ENCODE measurements at regions not wholly inside any gene's neighbourhood (a gene's known extent, or its start where the extent isn't known, plus 50 kb on each side); places are given as distances from the start of the nearest gene placed in this dataset.

DNA sequence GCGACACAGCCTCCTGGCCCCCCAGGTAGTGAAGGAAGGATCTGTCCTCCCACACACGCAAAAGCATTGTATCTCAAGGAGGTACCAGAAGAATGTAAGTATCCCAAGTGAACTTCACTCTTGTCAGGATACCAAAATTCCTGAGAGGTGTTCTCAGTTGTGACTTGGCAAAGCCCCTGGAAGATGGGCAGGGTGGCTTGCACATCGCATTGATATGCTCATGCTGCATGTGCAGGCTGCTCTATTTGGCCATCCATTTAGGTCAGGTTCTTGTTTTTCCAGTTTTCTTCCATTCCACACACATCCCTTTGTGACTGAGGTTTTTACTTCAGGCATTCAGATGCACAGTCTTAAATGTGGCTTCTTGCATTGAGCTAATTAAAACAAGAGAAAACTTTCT is 382.8 kb downstream of the FOXO1 start:
- peaks cover 4% of the 10 kb centered on the region for H3K27me3 Mint-ChIP-seq (ENCODE audit: low read depth, unreplicated experiment)
- TF ChIP-seq EZH2 (IDR thresholded peaks at IDR 0.05; ENCODE audit: insufficient read depth, low read length), result no peak
- DNase-seq (ENCODE audit: low read depth), result no peak
- H3K4me3 ChIP-seq (ENCODE audit: insufficient read depth, low read depth, low read length), result no peak overlapping the region
- no peaks in the 10 kb centered on the region for H3K27me3 ChIP-seq (ENCODE audit: insufficient read depth, low read length)
- H4K20me1 ChIP-seq (ENCODE audit: insufficient read depth, low read length), result no peaks in the 10 kb centered on the region
- no peaks in the 10 kb centered on the region for H3K36me3 ChIP-seq (ENCODE audit: insufficient read depth, low read length)
- no peaks in the 10 kb centered on the region for H3K4me1 Mint-ChIP-seq (ENCODE audit: low read depth, unreplicated experiment)
- H3K9me3 Mint-ChIP-seq (ENCODE audit: unreplicated experiment), result peaks cover 4% of the 10 kb centered on the region
- no peaks in the 10 kb centered on the region for H3K9me3 ChIP-seq (ENCODE audit: insufficient read depth, low read depth, low read length)
- H3K27ac Mint-ChIP-seq (ENCODE audit: unreplicated experiment), result no peak overlapping the region
- no peak overlapping the region for H2AFZ ChIP-seq (ENCODE audit: low read depth, low read length)
- H3K79me2 ChIP-seq (ENCODE audit: insufficient read depth, low read length), result no peaks in the 10 kb centered on the region
- H3K9ac ChIP-seq (ENCODE audit: low read length), result no peak overlapping the region
- H3K36me3 Mint-ChIP-seq (ENCODE audit: low read depth, unreplicated experiment), result no peaks in the 10 kb centered on the region
- no peak overlapping the region for H3K4me2 ChIP-seq (ENCODE audit: low read length)
- H3K4me3 Mint-ChIP-seq (ENCODE audit: unreplicated experiment), result no peak overlapping the region
- H3K4me1 ChIP-seq (ENCODE audit: insufficient read depth, low read length), result no peaks in the 10 kb centered on the region
- FAIRE-seq, result no peak
- no peak overlapping the region for H3K27ac ChIP-seq (ENCODE audit: low read depth, low read length)

DNA sequence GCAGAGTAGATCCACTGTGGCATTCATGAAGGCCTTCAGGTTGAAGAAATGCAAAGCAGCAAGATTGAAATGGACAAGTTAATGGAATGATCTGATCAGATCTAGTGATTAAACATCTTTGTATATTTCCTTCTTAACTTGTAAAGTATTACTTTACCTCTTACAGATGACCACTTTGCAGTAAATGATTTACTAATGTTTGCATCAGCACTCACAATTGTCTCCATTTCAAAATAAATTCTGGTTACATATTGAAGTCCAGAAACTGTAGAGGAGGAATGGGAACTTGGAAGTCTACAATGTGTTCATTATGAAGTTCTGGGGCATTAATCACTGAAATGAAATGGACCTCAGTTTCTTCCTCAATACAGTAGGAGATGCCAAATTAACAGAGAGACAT is 380.8 kb downstream of the FOXO1 start:
- H3K4me1 Mint-ChIP-seq (ENCODE audit: low read depth, unreplicated experiment), result no peaks in the 10 kb centered on the region
- H3K4me2 ChIP-seq (ENCODE audit: low read length), result no peak overlapping the region
- H2AFZ ChIP-seq (ENCODE audit: low read depth, low read length), result no peak overlapping the region
- peaks cover 4% of the 10 kb centered on the region for H3K9me3 Mint-ChIP-seq (ENCODE audit: unreplicated experiment)
- H3K36me3 ChIP-seq (ENCODE audit: insufficient read depth, low read length), result no peaks in the 10 kb centered on the region
- H3K4me1 ChIP-seq (ENCODE audit: insufficient read depth, low read length), result no peaks in the 10 kb centered on the region
- H3K4me3 Mint-ChIP-seq (ENCODE audit: unreplicated experiment), result no peak overlapping the region
- no peak overlapping the region for H3K9ac ChIP-seq (ENCODE audit: low read length)
- no peak overlapping the region for H3K27ac Mint-ChIP-seq (ENCODE audit: unreplicated experiment)
- H3K4me3 ChIP-seq (ENCODE audit: insufficient read depth, low read depth, low read length), result no peak overlapping the region
- FAIRE-seq (no peak), DNase-seq (ENCODE audit: low read depth) (no peak)
- no peaks in the 10 kb centered on the region for H3K9me3 ChIP-seq (ENCODE audit: insufficient read depth, low read depth, low read length)
- H3K79me2 ChIP-seq (ENCODE audit: insufficient read depth, low read length), result no peaks in the 10 kb centered on the region
- H3K27me3 ChIP-seq (ENCODE audit: insufficient read depth, low read length), result no peaks in the 10 kb centered on the region
- H3K27ac ChIP-seq (ENCODE audit: low read depth, low read length), result no peak overlapping the region
- TF ChIP-seq, protein P1, sequence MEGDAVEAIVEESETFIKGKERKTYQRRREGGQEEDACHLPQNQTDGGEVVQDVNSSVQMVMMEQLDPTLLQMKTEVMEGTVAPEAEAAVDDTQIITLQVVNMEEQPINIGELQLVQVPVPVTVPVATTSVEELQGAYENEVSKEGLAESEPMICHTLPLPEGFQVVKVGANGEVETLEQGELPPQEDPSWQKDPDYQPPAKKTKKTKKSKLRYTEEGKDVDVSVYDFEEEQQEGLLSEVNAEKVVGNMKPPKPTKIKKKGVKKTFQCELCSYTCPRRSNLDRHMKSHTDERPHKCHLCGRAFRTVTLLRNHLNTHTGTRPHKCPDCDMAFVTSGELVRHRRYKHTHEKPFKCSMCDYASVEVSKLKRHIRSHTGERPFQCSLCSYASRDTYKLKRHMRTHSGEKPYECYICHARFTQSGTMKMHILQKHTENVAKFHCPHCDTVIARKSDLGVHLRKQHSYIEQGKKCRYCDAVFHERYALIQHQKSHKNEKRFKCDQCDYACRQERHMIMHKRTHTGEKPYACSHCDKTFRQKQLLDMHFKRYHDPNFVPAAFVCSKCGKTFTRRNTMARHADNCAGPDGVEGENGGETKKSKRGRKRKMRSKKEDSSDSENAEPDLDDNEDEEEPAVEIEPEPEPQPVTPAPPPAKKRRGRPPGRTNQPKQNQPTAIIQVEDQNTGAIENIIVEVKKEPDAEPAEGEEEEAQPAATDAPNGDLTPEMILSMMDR (IDR thresholded peaks at IDR 0.05; ENCODE audit: insufficient read depth, low read depth, low read length), result no peak
- TF ChIP-seq EZH2 (IDR thresholded peaks at IDR 0.05; ENCODE audit: insufficient read depth, low read length), result no peak
- no peaks in the 10 kb centered on the region for H3K36me3 Mint-ChIP-seq (ENCODE audit: low read depth, unreplicated experiment)
- no peaks in the 10 kb centered on the region for H4K20me1 ChIP-seq (ENCODE audit: insufficient read depth, low read length)
- H3K27me3 Mint-ChIP-seq (ENCODE audit: low read depth, unreplicated experiment), result peaks cover 4% of the 10 kb centered on the region

DNA sequence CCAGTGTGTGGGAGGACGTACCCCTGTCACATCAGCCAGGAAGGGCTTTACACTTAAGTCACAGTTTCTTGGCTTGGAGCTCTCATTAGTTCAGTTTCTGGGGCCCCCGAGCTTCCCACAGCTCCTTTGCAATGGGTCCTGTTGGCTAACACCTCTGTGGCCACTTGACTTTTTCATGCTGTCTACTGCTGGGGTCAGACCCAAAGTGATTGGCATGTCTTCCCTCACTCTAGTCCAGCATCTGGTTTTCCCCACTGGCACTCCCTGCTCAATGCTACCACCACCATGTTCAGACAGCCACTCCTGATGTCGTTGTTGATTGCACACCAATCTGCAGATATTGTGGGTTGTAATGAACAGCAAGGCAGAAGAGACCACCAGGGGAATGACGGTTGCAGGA is 379.0 kb downstream of the FOXO1 start:
- no peak overlapping the region for H2AFZ ChIP-seq (ENCODE audit: low read depth, low read length)
- H3K9me3 Mint-ChIP-seq (ENCODE audit: unreplicated experiment), result peaks cover 4% of the 10 kb centered on the region
- H3K79me2 ChIP-seq (ENCODE audit: insufficient read depth, low read length), result no peaks in the 10 kb centered on the region
- no peaks in the 10 kb centered on the region for H3K36me3 Mint-ChIP-seq (ENCODE audit: low read depth, unreplicated experiment)
- no peaks in the 10 kb centered on the region for H3K27me3 Mint-ChIP-seq (ENCODE audit: low read depth, unreplicated experiment)
- H3K27ac Mint-ChIP-seq (ENCODE audit: unreplicated experiment), result no peak overlapping the region
- no peaks in the 10 kb centered on the region for H3K4me1 ChIP-seq (ENCODE audit: insufficient read depth, low read length)
- H3K4me1 Mint-ChIP-seq (ENCODE audit: low read depth, unreplicated experiment), result no peaks in the 10 kb centered on the region
- no peaks in the 10 kb centered on the region for H3K27me3 ChIP-seq (ENCODE audit: insufficient read depth, low read length)
- H3K36me3 ChIP-seq (ENCODE audit: insufficient read depth, low read length), result no peaks in the 10 kb centered on the region
- TF ChIP-seq, protein P1 (IDR thresholded peaks at IDR 0.05; ENCODE audit: insufficient read depth, low read depth, low read length), result no peak
- DNase-seq (ENCODE audit: low read depth) (no peak), FAIRE-seq (no peak)
- H3K9ac ChIP-seq (ENCODE audit: low read length), result no peak overlapping the region
- no peak overlapping the region for H3K27ac ChIP-seq (ENCODE audit: low read depth, low read length)
- no peaks in the 10 kb centered on the region for H3K9me3 ChIP-seq (ENCODE audit: insufficient read depth, low read depth, low read length)
- no peak overlapping the region for H3K4me3 ChIP-seq (ENCODE audit: insufficient read depth, low read depth, low read length)
- no peak overlapping the region for H3K4me3 Mint-ChIP-seq (ENCODE audit: unreplicated experiment)
- H4K20me1 ChIP-seq (ENCODE audit: insufficient read depth, low read length), result no peaks in the 10 kb centered on the region
- H3K4me2 ChIP-seq (ENCODE audit: low read length), result no peak overlapping the region

All from astrocyte (in vitro differentiated cells and primary cell).